EH (cell line): ENCODE measurements at regions not wholly inside any gene's neighbourhood (a gene's known extent, or its start where the extent isn't known, plus 50 kb on each side); places are given as distances from the start of the nearest gene placed in this dataset.
"Not testable (repeated sequence)": the region's sequence is repeated elsewhere in the genome, so short reads cannot be mapped to it uniquely, and the experiment has no call there.

ENCODE experiments used
- DNase-seq: peaks from one replicate; pipeline ENCODE4 v3.0.0-alpha.2; 2015; ENCODE audit warnings: low read depth

DNA sequence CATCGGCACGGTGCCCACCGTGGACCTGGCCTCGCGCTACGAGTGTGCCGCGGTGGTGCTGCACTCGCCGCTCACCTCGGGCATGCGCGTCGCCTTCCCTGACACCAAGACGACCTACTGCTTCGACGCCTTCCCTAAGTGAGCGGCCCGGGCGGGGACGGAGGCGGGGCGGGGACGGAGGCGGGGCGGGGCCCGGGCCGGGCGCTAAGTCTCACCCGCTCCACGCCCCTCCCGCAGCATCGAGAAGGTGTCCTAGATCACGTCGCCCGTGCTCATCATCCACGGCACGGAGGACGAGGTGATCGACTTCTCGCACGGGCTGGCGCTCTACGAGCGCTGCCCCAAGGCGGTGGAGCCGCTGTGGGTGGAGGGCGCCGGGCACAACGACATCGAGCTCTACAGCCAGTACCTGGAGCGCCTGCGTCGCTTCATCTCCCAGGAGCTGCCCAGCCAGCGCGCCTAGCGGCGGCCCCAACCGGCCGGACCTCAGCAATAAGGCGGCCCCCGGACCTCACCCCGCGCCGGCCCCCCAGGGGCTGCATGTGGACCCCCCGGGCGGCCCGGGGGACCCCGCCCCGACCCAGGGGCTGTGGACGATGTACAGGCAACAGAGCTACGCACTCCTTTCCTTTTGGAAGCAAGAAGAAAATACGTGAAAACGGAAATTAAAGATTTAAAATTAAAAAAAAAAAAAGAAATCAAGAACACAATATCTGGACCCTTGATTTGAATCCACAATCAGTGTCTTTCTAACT, 198.8 kb downstream of the USP22 start:
- DNase-seq: not testable (repeated sequence)

DNA sequence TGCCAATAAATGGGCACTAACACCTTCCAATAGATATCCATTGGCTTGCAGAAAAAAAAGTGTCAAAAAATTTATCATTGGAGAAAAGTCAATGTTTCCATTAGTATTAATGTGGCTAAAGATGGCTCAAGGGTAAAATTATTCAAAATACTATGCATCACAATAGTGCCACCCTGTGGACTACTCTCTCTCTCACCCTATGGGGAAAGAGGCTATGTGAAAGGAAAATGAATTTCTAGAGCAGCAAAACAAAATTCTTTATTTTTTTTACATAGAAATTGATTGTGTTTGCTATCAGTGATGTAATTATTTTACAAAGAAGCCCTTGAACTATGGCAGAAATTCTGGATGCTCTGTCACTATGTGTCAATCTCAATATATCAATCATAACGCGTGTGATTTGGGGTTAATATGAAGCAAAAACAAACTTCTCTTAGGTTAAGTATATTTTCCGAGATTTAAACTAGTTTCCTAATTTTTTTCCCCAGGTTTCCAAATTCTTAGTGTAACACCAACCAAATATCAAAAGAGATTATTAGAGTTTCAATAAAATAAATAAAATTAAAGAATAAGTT, 193.9 kb downstream of the USP22 start:
- not testable (repeated sequence) for DNase-seq

DNA sequence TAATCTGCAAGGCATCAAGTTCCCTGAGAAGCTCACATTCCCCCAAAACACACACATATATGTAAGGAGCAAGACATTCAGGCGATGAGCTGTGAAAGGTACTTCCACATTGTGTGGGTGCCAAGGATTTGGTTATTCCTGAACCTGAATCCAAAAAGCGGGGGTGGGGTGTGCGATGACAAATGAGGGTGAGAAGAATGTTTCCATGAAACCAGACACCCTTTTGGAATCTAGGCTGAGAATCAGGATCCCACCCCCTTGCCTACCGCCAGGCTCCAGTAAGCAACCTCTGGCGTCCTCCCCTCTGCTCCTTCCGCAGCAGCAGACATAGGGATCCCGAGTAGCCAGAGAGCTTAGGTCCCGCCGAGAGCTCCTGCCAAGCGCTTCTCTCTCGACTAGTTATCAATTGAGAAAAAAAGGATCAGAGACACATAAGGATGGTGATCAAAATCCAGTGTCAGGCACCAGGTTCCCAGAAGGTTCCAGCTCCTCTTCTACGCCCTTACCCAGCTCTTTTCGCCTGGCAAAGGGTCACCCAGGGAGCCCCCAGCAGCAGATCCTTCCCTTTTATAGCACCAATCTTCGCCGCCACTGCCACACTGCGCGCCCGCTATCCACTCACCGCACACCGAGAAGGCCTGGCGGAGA, 191.1 kb downstream of the USP22 start:
- peak; percentile 9 for DNase-seq

DNA sequence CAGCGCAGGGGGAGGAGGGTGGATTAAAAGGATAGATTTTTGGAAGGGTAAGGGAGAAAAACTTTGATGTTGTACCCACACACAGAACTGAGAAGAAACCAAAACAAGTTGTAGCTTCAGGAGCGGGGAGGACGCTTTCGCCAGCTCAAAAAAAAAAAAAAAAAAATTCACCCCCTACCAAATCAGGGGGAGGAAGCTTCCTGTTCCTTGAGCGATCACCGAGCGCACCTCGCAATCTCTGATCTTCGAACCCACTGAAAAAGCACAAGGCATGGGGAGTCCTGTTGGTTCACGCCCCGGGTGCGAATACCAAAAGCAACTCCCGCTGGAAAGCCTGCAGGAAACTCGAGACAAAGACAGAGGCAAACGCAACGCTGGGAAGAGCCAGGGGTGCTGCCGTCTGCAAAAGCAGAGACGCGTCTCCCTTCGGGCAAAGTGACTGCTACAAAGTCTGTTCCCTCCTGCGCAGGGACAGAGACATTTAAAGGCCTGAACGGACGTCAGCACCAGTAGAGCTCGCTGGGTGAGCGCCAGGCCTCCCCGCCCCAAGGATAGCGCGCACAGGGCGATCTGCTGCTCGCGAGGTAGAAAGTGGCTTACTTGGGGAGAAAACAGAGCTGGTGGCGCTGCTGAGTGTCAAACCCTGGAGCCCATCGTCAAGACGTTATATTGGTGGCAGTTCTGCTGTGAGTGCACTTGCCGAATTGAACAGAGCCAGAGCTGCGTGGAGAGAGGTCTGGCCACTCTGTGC, 190.4 kb downstream of the USP22 start:
- DNase-seq: peak; percentile 5

DNA sequence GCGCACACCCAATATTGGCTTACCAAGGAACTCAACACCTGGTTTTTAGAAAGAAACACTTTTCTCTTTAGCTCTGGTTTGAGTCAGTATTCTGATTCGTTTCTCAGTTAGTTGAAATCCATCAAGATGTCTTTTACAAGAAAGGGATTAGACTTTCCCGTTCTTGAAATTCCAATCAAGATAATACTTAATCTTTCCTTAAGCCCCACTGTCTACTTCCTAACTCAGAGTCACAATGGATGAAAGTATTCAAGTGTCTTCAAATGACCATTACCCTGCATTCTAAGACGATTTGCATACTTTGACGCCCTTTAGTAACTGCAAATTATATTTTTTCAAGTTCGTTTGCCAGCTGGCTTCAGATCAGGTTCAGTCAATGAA, 189.8 kb downstream of the USP22 start:
- DNase-seq: no peak

DNA sequence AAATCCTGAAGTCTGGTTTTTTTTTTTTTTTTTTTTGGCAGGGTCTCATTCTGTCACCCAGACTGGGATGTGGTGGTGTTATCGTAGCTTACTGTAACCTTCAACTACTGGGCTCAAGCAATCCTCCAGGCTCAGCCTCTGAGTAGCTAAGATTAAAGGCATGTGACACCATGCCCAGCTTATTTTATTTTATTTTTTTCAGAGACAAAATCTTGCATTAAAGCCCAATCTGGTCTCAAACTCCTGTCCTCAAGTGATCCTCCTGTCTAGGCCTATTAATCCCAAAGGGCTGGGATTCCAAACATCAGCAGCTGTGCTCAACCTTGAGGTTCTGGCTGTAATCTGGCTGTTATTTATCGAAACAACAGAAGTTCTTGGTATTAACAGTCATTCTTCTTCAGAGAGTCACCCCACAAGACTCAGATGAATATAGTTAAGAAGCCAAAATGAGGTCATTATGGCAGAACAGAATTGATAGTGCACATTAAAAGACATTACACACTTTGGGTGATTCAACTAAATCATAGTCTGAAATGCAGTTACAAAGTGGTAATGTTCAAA, 186.8 kb downstream of the USP22 start:
- not testable (repeated sequence) for DNase-seq

DNA sequence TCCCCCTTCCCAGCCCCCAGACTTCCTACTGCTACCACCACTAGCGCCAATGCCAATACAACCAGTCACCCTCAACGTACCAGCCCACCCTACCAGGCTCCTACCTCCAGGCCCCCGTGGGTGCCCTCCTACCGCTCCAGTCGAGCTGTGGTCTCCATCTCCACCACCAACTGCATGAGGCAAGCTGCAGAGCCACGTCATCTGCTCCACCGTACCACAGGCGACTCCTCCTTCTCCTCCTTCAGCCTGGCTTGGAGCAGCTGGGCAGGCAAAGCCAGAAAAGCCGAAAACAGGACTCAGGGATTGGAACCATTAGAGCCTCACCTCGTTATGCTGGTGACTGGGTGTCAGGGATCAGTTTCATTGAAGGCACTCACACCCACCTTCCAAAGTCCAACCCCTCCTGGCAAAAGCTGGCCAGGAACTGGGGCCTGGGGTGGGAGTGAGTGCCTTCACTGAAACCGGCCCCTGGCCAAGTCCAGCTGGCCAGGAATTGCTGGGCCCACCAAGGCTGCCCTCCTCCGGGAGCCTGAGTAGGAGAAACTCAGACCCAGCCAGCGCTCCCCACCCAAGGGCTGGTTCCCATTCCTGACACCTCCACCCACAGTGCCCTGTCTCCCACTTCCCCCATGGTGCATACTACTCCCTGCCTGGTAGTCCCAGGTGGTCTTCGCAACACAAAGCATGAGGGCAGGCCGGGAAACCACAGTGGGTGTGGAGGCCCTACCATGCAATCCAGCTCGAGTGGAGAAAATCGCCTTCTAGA, 176.2 kb downstream of the USP22 start:
- not testable (repeated sequence) for DNase-seq

DNA sequence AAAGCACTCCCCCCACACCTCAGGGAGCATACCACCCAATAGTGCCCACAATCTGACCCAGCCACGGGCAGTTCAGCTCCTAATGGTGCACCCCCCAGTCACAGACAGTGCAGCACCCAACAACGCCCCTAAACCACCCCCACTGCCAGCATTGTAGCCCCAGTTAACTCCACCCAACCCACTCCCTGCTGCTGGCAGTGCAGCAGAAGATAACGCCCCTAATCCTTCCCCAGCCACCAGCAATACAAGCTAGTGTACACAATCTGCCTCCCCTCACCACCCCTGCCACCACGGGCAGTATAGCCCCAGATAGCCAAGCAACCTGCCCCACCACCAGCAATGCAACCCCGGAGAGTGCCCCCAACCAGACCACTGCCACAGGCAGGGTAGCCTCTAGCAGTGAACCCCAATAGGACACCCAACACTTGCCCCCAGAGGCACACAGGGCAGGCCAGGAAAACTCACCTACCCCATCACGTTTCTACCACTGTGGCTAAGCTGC, 175.3 kb downstream of the USP22 start:
- DNase-seq: not testable (repeated sequence)

DNA sequence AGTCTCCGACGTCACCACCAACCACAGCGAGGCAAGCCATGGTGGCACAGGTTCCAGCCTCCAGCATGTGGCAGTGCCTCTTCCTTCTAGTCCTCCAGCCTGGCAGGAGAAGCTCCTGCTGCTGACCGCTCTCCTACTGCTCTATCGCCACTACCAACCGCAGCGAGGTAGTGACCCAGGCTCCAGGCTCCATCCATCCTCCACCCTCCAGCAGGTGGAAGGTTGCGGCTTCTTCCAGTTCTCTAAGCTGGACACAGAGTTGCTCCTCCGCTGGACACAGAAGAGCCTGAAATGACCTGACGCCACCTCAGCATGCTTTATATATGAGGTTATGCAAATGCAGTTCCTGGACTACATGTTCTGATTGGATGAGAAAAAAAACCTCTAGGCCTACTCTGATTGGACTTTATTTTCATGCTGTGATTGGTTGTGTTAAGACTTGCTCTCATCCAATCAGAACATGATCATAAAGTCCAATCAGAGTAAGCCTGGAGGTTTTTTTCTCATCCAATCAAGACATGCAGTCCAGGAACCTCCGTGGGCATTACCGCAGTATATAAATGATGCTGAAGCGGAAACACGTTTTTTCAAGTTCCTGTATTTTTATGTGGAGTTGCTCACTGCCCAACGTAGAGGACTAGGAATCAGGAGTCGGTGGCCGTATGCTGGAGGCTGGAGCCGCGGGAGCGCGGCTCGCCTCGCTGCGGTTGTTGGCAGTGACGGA, 174.7 kb downstream of the USP22 start:
- not testable (repeated sequence) for DNase-seq

DNA sequence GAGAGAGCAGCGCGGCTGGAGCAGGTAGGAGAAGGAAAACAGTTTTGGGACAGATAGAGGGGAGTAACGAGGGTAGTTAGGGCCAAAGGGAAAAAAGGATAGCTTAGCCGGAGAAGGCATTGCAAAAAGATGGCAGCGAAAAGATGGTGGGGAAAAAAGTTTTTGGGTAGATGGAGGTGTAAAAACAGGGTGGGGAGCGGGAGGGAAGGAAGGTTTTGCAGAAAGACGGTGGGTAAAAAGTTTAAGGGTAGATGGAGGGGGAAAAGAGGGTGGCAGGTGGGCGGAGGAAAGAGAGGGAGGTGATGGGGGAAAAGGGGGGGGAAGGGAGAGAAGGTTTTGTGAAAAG, 174.2 kb downstream of the USP22 start:
- DNase-seq: not testable (repeated sequence)

DNA sequence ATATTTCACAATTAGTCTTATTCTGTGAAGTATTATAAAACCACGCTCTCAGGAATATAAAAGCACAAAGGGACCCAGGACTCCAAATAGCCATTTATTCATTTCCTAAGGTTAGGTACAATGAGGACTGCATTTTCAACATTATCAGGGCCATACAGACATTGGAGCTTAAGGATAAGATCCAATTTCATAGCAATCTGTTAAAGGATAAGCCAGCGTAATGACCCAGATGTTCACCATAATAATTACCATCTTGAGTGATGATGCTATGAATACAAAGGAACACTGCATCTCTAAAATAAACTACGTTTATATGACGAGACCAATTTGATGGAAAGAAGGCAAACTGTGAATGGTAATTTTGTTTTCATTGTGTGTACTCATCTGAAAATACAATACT, 169.6 kb downstream of the USP22 start:
- DNase-seq: not testable (repeated sequence)

DNA sequence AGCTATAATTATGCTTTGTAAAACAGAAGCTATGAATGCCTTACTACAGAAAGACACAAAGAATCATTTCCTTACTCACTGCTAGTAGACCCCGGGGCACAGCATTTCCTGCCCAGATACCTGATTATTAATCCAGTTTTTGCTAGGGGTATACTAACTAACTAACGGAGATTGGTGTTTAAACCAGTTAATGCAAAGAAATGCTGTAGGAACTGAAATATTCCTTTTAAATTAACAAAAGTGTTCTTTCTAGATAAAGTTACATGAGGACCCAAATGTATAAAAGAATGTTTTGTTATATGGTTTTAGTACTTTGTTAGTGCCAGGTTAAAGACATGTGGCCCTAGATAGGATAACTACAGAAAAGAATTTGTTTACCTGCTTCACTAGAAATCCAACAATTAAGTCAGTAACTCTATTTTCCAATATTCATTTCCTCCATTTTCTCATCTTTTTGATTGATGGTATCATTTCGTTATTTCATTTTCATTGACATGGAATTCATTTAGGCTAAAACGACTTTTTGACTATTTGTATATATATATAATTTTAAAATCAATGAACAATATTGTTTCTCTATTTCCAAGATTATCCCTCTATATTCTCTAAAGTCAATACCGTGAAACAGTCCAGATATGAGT, 169.0 kb downstream of the USP22 start:
- not testable (repeated sequence) for DNase-seq

DNA sequence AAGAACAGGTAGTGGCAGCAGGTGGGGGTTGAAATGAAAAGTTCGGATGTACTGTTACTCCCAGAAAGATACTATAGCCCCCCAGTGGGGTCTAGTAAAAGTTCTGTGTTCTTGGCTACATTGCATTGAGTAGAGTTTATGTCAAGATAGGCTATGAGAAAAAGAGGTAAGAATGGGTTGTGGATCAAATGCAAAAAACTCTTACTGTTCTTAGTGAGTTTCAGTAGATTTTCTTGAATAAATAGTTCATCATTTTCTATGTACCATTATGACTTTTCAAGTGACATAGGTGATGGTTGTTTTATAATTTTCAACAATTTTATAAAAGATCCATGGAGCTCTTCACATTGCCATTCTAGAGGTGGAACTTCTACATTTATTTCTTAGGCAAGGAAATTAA, 165.4 kb downstream of the USP22 start:
- DNase-seq: not testable (repeated sequence)

DNA sequence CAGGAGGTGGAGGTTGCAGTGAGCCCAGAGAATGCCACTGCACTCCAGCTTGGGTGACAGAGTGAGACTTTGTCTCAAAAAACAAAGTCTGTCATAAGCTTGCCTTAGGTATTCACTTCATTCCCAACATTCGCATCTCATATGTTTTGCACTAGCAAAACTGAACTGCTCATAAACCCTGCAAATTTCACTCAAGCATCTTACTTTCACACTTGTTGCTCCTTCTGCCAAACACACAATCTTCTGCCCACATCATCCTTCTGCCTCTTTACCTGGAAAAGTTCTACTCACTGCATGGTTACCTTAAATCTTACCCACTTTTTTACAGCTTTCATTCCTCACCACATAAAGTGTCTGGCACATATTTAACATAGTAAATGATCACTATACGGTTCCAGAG, 152.5 kb downstream of the USP22 start:
- no peak for DNase-seq

DNA sequence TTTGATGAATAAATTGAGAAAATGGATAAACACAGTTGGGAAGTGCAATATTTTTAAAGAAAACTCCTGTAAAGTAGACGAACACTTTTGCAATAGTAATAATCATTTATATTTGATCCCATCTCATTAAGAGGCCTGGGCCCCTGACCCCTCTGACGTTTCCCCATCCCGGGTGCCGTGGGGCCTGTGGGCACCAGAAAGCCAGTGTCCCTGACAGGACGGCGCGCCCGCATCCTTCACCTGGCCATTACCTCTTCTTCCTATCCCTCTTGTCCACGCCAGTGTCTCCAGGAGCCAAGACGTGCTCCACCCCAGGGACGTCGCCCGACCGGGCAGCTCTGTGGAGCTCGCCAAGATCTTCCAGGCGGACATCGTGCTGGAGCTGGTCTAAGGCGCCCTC, 147.4 kb downstream of the USP22 start:
- not testable (repeated sequence) for DNase-seq

DNA sequence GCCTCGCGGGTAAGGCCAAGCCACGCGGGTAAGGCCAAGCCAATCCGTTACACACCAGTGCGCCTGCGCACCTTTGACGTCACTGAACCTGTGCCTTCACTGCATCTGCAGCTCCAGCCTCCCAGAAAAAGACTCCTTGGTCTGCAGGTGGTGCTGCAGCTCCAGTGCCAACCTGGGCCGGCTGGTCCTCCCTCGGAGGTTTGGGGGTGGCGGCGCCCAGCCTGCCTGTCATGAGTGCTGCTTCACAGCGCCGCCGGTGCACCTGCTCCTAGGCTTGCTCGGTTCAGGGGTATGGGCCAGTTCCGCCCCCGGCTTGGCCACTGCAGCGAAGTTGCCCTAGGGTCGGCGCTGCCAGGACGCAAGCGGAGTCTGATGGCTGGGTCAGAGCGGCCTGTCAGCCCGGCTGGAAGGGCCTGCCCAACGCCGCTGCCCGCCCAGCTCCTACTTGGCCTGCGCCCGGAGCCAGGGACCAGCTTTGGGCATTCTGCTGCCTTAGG, 146.6 kb downstream of the USP22 start:
- DNase-seq: peak; percentile 10

DNA sequence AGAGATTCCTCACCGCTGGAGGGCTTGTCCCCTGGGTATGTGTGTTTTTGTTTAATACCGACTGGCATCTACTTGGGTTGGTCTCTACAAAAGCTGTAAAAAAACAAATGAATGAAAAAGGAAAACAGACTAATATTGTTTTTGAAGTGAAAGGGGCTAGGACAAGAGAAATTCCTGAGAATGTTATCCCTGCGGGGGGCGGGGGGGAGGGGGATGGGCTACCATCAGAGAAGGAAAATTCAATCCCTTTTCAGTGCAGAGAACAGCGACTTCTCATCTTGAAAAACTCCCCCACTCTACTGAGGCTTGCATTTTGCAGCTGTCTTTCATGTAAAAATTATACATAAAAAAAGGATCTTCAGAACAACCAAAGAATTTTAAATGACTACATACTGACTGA, 144.1 kb downstream of the USP22 start:
- not testable (repeated sequence) for DNase-seq

DNA sequence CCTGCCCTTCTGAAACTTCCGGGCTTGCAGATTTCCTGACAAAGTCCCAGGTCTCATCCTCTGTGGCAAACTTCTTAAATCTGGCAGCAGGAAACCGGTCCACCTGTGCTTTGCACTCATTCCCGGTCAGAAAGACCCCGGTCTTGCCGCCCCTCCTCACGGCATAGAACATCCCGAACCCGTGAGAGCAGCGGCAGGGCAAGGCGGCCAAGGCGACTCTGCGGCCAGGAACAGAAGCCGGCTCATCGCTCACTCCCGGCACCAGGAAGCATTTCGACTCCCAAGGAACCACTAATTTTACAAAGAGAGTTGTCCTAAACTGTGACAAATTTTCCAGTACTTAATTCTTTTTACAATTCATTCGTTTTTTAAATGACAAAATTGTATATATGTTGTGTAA, 140.3 kb downstream of the USP22 start:
- DNase-seq: not testable (repeated sequence)

DNA sequence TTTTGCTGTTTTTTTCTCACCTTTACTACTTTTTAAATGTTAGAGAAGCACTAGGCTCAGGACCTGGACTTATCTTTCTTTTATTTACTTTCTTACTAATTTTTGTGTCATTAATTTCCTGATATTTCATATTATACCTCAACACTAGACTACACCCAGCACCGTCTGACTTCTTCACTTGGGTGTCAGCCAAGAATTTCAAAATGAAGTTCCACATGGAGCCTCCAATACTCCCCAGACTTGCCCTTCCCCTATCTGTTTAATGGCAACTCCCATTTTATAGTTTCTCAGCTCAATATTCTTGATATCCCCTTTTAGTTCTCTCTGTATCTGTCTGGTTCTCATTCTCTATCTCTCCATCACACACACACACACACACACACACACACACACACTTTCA, 139.3 kb downstream of the USP22 start:
- DNase-seq: not testable (repeated sequence)
